Esophagus muscularis mucosa (tissue), 4 donors: ENCODE measurements at regions not wholly inside any gene's neighbourhood (a gene's known extent, or its start where the extent isn't known, plus 50 kb on each side); places are given as distances from the start of the nearest gene placed in this dataset.
"Not testable (repeated sequence)": the region's sequence is repeated elsewhere in the genome, so short reads cannot be mapped to it uniquely, and the experiment has no call there.

Experiments
- DNase-seq: peaks from one replicate; pipeline ENCODE4 v3.0.0-alpha.2; 2017; ENCODE audit errors: extremely low spot score
- H3K27ac ChIP-seq, 4 donors: fragments of 200-600 bp; sonication (generic); replicated peaks in 1 of 4; 1 replicate in 3 of 4; 2 replicates in 1 of 4; pipeline ENCODE4 v1.5.1; 2016 to 2019; ENCODE audit warnings: mild to moderate bottlenecking in 1 of 4
- H3K27me3 ChIP-seq, 4 donors: fragments of 200-600 bp; sonication (generic); one replicate each; pipeline versions ENCODE4 v1.5.1 to v1.6.0; 2016 to 2019
- H3K36me3 ChIP-seq, 4 donors: fragments of 200-600 bp; sonication (generic); one replicate each; pipeline ENCODE4 v1.5.1; 2016 to 2019
- H3K4me1 ChIP-seq, 4 donors: fragments of 200-600 bp; sonication (generic); one replicate each; pipeline ENCODE4 v1.5.1; 2016 to 2019
- H3K4me3 ChIP-seq, 4 donors: fragments of 200-600 bp; sonication (generic); 1 replicate in 2 of 4; 2 replicates in 2 of 4; pipeline ENCODE4 v1.5.1; 2016 to 2019; ENCODE audit warnings: mild to moderate bottlenecking in 4 of 4, moderate library complexity in 1 of 4
- H3K9me3 ChIP-seq, 4 donors: fragments of 200-600 bp; sonication (generic); 1 replicate in 3 of 4; 2 replicates in 1 of 4; pipeline ENCODE4 v1.5.1; 2016 to 2019
- EP300 ChIP-seq: sonication (generic); formaldehyde crosslinking; IDR thresholded peaks from one replicate; pipeline ENCODE4 v1.6.1; 2017; ENCODE audit warnings: antibody characterized with exemption
- POLR2A ChIP-seq: fragments of 450-650 bp; IDR thresholded peaks from one replicate; pipeline ENCODE4 v1.6.1; 2017; ENCODE audit warnings: antibody characterized with exemption, moderate library complexity, mild to moderate bottlenecking, low read depth
- POLR2AphosphoS5 ChIP-seq, 2 donors: sonication (generic); formaldehyde crosslinking; IDR thresholded peaks; one replicate each; pipeline ENCODE4 v1.6.1; 2017; ENCODE audit warnings: antibody characterized with exemption in 2 of 2
- WGBS: methylation state at CpG from one replicate; pipeline ENCODE4 v1.1.5; 2018; 5-methylcytosine and 5-hydroxymethylcytosine counted together
- intact Hi-C: fragments of 100-400 bp; cut with DNase I; formaldehyde crosslinking; loops from one replicate; pipeline ENCODE4 v1.15.1; 2023
- TF ChIP-seq, protein P1 (sequence below), 3 experiments: fragments of 200-600 bp in 2 of 3; fragments of 450-650 bp in 1 of 3; sonication (generic) in 2 of 3; IDR thresholded peaks; one replicate each; pipeline ENCODE4 v1.5.1; 2017 to 2019; ENCODE audit warnings: antibody characterized with exemption in 3 of 3, mild to moderate bottlenecking in 2 of 3, moderate library complexity in 1 of 3

DNA sequence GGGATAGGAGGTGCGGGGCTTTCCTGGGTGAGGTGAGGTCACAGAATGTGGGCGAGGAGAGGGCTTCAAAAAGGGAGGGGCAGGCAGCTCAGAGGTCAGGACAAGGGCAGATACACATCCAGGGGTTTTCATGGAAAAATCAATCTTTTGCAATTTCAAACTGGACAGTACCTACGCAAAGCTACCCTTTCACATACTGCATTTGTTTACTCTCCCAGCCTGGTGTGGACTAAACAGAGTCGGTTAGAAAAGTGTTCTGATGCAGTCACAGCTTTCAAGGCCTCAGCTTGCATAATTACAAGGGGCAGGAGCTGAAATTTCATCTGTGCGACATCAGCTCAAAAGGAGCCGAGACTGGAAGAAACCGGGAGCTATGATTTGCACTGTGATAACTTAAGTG is 309.9 kb upstream of the SOX1 start:
- H3K36me3 ChIP-seq, H3K4me3 ChIP-seq, DNase-seq, H3K27ac ChIP-seq, intact Hi-C loops, H3K27me3 ChIP-seq, H3K9me3 ChIP-seq, H3K4me1 ChIP-seq: not testable (repeated sequence)
- 90% methylated on average over 3 of the region's 7 CpGs for WGBS

DNA sequence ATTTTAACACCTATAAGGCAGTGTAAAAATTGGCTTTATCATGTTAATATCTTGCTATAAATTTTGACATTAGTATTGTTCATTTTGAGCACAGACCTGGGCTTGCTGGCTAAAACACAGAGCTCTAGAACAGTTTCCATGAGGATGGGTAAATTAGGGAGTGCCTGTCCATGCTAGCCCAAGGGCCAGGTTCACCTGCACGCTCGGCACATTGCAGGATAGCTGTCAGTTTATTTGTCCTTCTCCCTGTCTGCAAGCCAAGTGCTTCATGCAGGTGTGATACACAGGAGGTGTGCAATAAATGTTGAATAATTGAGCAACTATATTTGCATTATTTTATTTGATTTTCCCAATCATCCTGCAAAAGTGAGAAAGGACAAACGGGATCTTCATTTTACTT is 309.3 kb upstream of the SOX1 start:
- 80% methylated on average over 1 of the region's 3 CpGs for WGBS
- H3K36me3 ChIP-seq, H3K4me1 ChIP-seq, H3K9me3 ChIP-seq, H3K27me3 ChIP-seq, H3K4me3 ChIP-seq, H3K27ac ChIP-seq, intact Hi-C loops, DNase-seq: not testable (repeated sequence)

DNA sequence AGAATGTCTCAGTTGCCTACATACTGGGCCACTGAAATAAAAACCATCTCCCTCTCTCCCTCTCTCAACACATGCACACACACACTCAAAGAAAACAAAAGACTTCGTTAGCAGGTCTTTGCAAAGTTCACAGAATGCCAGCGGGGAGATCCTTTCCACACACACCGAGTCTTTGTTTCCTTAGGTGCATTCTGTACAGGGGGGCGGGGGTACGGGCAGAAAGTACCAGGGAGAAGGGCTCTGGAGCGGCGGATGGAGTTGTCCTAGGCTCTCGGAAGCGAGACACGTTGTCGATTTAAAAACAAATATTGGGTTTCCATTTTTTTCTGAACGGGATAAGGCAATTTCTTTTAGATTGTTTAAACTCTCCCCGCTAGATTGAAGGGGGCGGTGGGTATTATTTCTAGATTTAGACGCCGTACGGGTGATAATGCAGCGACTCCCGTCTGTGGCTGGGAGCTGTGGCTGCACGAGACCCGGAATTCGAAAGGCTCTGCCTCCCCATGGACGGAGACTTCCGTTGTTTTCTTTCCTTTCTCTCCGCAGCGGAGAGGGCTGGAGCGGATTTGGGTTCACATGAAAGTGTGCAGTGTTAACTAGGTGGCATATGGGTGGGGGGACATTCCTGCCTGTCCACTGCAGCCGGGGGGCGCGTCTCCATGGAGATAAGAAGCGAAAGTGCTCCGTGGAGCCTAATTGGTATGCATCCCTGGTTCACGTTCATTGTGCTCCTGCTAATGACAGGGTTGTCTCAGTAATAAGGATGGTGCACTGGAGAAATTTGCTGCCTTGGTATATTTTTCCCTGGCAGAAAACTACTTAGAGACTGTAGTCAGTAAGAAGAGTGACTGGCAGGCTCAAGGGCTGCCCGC is 303.7 kb upstream of the SOX1 start:
- H3K4me3 ChIP-seq, DNase-seq, intact Hi-C loops, H3K36me3 ChIP-seq, H3K4me1 ChIP-seq, H3K9me3 ChIP-seq, H3K27ac ChIP-seq, H3K27me3 ChIP-seq: not testable (repeated sequence)
- WGBS = no CpG with 5 or more reads among the region's 34 CpGs

DNA sequence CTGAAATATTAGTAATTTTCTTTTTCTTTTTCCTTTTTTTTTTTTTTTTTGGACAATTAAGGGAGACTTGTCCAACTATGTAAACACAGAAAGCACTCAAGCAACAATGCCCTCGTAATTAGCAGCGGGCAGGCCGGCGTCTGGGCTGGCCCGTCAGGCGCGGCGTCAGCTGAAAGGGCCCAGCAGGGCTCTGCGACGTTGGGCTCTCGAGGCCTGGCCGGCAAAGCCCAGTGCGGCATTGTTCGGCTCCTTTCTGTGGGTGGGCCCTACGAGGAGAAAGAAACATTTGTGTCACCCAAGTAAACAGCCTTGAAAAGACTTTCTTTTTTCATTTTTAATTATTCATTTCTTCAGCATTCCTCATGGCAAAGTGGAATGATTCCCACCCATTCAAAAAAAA is 302.4 kb upstream of the SOX1 start:
- H3K4me3 ChIP-seq, H3K27ac ChIP-seq, H3K9me3 ChIP-seq, DNase-seq, intact Hi-C loops, H3K27me3 ChIP-seq, H3K4me1 ChIP-seq, H3K36me3 ChIP-seq: not testable (repeated sequence)
- WGBS = no CpG with 5 or more reads among the region's 15 CpGs

DNA sequence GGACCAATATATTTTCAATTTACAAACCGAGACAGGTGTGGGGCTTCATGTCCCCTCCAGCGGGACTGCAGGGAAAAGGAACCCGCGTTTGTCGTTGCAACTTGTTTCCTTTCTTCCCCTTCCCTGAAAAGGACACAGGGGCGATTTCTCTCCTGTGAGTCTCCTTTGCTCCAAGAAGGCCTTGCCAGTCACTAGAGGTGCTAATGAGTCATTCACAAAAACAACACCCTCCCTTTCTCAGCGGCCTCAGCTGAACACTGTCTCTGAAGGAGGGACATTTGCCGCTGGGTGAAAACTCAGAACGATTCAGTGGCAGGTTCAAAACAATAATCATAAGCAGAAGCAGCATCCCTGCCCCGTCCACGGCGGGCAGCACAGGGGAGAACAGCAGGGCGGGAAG is 302.0 kb upstream of the SOX1 start:
- H3K9me3 ChIP-seq, H3K4me1 ChIP-seq, DNase-seq, intact Hi-C loops, H3K4me3 ChIP-seq, H3K27me3 ChIP-seq, H3K36me3 ChIP-seq, H3K27ac ChIP-seq: not testable (repeated sequence)
- WGBS = no CpG with 5 or more reads among the region's 13 CpGs

DNA sequence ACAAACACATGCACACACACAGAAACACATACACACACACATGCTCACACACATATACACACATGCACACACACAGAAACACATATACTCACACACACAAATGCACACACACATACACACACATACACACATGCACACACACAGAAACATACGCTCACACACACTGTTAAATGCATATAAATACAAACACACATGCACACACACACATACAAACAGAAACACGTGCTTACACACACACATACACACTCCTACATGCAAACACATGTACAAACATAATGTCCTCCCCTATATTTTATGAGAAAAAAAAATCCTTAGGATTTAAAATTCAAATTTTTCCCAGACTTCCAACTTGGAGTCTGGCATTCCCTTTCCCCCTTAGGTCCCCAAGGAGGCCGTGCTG is 291.2 kb upstream of the SOX1 start:
- H3K4me1 ChIP-seq, DNase-seq, H3K36me3 ChIP-seq, H3K27ac ChIP-seq, intact Hi-C loops, H3K9me3 ChIP-seq, H3K4me3 ChIP-seq, H3K27me3 ChIP-seq: not testable (repeated sequence)
- WGBS = 79% methylated on average over 3 of the region's 3 CpGs

DNA sequence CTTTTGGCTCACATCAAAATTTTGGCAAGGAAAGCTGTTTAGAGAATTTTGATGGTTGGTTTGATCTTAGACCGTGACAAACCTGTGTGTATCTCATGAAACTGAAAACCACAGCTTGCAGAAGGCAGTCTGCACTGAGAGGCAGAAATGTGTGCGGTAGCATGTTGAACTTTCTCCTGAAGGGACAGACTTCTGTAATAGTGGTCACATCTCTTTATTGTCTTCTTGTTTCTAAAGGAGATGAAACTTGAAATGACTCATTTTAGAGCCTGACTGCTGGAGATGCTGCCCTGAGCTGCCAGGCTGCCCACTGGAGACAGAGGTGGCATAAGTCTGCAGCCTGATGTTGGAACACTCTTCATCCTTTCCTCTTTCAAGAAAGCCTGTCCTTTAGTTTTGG is 289.6 kb upstream of the SOX1 start:
- H3K36me3 ChIP-seq, H3K27me3 ChIP-seq, DNase-seq, H3K4me3 ChIP-seq, H3K9me3 ChIP-seq, H3K4me1 ChIP-seq, H3K27ac ChIP-seq, intact Hi-C loops: not testable (repeated sequence)
- WGBS = no CpG with 5 or more reads among the region's 2 CpGs

DNA sequence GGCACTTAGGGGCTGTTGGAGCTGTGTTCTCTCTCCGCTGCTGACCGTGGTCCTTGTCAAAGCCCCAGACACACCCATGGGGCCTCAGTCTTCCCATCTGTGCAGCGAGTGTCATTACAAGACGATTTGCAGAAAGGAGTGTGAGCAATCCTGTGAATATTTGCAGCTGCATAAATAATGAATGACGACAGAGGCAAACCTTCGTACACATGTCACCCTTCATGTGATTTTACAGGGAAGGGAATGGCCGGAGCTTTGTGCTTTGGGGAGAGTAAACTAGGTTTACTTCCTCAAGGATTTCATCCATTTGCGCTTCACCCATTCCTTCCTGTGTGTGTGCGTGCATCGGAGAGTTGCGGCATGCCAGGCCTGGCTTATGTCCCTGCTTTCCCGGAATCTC is 285.6 kb upstream of the SOX1 start:
- not testable (repeated sequence) for H3K27ac ChIP-seq

DNA sequence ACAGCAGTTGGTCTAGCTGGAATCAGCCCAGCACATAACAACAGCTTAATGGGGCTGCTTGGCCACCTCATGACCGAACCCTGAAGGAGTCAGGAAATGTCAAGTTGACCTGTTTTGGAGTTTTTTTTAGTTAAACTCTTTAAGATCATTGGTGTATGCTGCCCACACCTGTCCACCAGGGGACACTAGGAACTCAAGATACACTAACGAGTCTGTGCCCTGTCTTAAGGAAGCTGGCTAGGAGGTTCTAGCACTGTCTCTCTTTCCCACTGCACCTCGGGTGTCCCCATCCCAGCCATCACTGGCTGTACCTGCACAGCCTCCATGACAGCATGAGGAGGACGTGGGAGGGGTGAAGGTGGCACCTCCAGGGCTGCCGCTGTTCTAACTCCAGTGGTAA is 279.6 kb upstream of the SOX1 start:
- H3K4me3 ChIP-seq, H3K4me1 ChIP-seq, H3K9me3 ChIP-seq, H3K27ac ChIP-seq, intact Hi-C loops, DNase-seq, H3K36me3 ChIP-seq: not testable (repeated sequence)
- H3K27me3 ChIP-seq = peaks cover 0 to 19% (median 0%) of the 10 kb centered on the region in 4 donors
- WGBS = no CpG with 5 or more reads among the region's 5 CpGs

More for the DNA sequence above, 285.6 kb upstream of the SOX1 start:
- WGBS = no CpG with 5 or more reads among the region's 12 CpGs
- H3K27me3 ChIP-seq, H3K36me3 ChIP-seq, H3K4me1 ChIP-seq, H3K9me3 ChIP-seq, DNase-seq, intact Hi-C loops, H3K4me3 ChIP-seq: not testable (repeated sequence)

DNA sequence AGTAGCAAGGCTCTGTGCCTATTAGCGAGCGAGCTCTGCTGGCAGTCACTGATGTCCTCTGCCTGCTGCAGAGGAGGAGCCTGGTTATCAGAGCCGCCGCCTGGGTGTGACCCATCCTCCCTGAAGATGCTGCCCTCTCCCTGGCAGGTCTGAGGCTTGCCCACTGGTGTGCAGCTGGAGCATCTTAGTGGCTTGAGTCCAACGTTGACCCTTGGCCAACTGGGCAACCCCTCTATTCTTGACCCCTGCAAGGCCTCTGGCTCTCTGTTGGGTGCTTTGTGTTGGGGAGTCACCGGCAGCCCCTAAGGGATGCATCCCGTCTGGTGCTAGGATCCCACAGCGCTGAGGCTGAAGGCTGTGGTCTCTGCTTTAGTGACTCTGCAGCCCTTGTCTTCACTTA is 277.9 kb upstream of the SOX1 start:
- H3K36me3 ChIP-seq = no peaks in the 10 kb centered on the region
- intact Hi-C loops = no loop called here
- H3K9me3 ChIP-seq = no peaks in the 10 kb centered on the region
- no peak for TF ChIP-seq EP300
- TF ChIP-seq POLR2AphosphoS5 (IDR thresholded peaks at IDR 0.05) = no peak
- no peak for TF ChIP-seq POLR2A
- TF ChIP-seq, protein P1, sequence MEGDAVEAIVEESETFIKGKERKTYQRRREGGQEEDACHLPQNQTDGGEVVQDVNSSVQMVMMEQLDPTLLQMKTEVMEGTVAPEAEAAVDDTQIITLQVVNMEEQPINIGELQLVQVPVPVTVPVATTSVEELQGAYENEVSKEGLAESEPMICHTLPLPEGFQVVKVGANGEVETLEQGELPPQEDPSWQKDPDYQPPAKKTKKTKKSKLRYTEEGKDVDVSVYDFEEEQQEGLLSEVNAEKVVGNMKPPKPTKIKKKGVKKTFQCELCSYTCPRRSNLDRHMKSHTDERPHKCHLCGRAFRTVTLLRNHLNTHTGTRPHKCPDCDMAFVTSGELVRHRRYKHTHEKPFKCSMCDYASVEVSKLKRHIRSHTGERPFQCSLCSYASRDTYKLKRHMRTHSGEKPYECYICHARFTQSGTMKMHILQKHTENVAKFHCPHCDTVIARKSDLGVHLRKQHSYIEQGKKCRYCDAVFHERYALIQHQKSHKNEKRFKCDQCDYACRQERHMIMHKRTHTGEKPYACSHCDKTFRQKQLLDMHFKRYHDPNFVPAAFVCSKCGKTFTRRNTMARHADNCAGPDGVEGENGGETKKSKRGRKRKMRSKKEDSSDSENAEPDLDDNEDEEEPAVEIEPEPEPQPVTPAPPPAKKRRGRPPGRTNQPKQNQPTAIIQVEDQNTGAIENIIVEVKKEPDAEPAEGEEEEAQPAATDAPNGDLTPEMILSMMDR (IDR thresholded peaks at IDR 0.05) = no peak
- peak; percentile 50 for DNase-seq
- H3K4me3 ChIP-seq = no peak overlapping the region
- H3K27me3 ChIP-seq = peaks cover 0 to 27% (median 0%) of the 10 kb centered on the region in 4 donors
- H3K27ac ChIP-seq = no peak overlapping the region
- WGBS = 76% methylated on average over 5 of the region's 8 CpGs
- no peaks in the 10 kb centered on the region for H3K4me1 ChIP-seq
